Right lobe of liver (tissue), 6 donors: ENCODE measurements at regions not wholly inside any gene's neighbourhood (a gene's known extent, or its start where the extent isn't known, plus 50 kb on each side); places are given as distances from the start of the nearest gene placed in this dataset.

Experiments
- ATAC-seq, 4 donors: fragments of 200-7000 bp; cut with Tn5 transposase; one replicate each; pipeline ENCODE4 v1.9.1; 2020; ENCODE audit warnings: mild to moderate bottlenecking in 4 of 4, moderate library complexity in 4 of 4
- DNase-seq, 3 donors: peaks; one replicate each; pipeline ENCODE4 v3.0.0-alpha.2; 2020
- H3K27ac ChIP-seq, 3 donors: fragments of 200-600 bp; one replicate each; pipeline ENCODE4 v1.8.0; 2022
- H3K27me3 ChIP-seq, 2 donors: fragments of 200-600 bp; one replicate each; pipeline ENCODE4 v1.8.0; 2022
- H3K36me3 ChIP-seq, 4 donors: fragments of 200-600 bp; sonication (generic) in 1 of 4; one replicate each; pipeline versions ENCODE4 v1.5.1 to v1.8.0; 2017 to 2022; ENCODE audit warnings: control low read depth in 1 of 4
- H3K4me1 ChIP-seq, 4 donors: fragments of 200-600 bp; sonication (generic) in 1 of 4; one replicate each; pipeline versions ENCODE4 v1.5.1 to v1.8.0; 2017 to 2022; ENCODE audit warnings: control low read depth in 1 of 4
- H3K4me3 ChIP-seq, 3 donors: fragments of 200-600 bp; one replicate each; pipeline ENCODE4 v1.8.0; 2022
- H3K9me3 ChIP-seq, 4 donors: fragments of 200-600 bp; sonication (generic) in 1 of 4; one replicate each; pipeline versions ENCODE4 v1.5.1 to v1.8.0; 2017 to 2022; ENCODE audit warnings: control low read depth in 1 of 4
- CTCF ChIP-seq, 4 donors: fragments of 200-600 bp in 3 of 4; fragments of 450-650 bp in 1 of 4; IDR thresholded peaks; one replicate each; pipeline versions ENCODE4 v1.5.1 to v1.8.0; 2016 to 2022; ENCODE audit warnings: antibody characterized with exemption in 4 of 4, mild to moderate bottlenecking in 2 of 4
- POLR2A ChIP-seq: fragments of 450-650 bp; IDR thresholded peaks from one replicate; pipeline ENCODE4 v1.6.1; 2017; ENCODE audit warnings: antibody characterized with exemption, mild to moderate bottlenecking
- WGBS: methylation state at CpG from one replicate; pipeline ENCODE4 v1.1.6; 2018; ENCODE audit warnings: low coverage, low lambda C conversion rate; ENCODE audit not compliant: insufficient coverage; ENCODE audit errors: missing lambda C conversion rate; 5-methylcytosine and 5-hydroxymethylcytosine counted together
- intact Hi-C, 2 donors: fragments of 100-400 bp; cut with DNase I; formaldehyde crosslinking; loops; one replicate each; pipeline versions ENCODE4 v1.11.2 to v1.14.1; 2022
- donor health status: DM: no; HTN: yes; CAD: no.
- donor health status: DM: no; HTN: no; CAD: no.
- donor health status: DM: no; HTN: no; CAD: no.
- donor health status: DM: no; HTN: yes; CAD: no.
- donor health status: DM: no; HTN: yes; CAD: no.

- no peak overlapping the region for H3K4me3 ChIP-seq
- H3K27me3 ChIP-seq, result no peaks in the 10 kb centered on the region
- no peaks in the 10 kb centered on the region for H3K36me3 ChIP-seq
- no peak for TF ChIP-seq CTCF (IDR thresholded peaks at IDR 0.05)
- H3K9me3 ChIP-seq, result no peaks in the 10 kb centered on the region
- intact Hi-C loops, result no loop called here
- WGBS, result 36% methylated on average over 3 of the region's 3 CpGs
- H3K27ac ChIP-seq, result no peak overlapping the region
- ATAC-seq (no peak), DNase-seq (no peak)
- H3K4me1 ChIP-seq, result no peaks in the 10 kb centered on the region
Observed at GRCh38 chr16:66131895-66132294, 234.6 kb upstream of the CDH5 start.

- WGBS, result 33% methylated on average over 5 of the region's 5 CpGs
- Histone ChIP-seq H3K27me3 (no peaks in the 10 kb centered on the region), H3K36me3 (no peaks in the 10 kb centered on the region), H3K9me3 (no peaks in the 10 kb centered on the region), H3K4me3 (no peak overlapping the region), H3K4me1 (no peaks in the 10 kb centered on the region), H3K27ac (no peak overlapping the region)
- ATAC-seq (no peak), DNase-seq (no peak)
- intact Hi-C loops, result no loop called here
- no peak for TF ChIP-seq POLR2A
- no peak for TF ChIP-seq CTCF (IDR thresholded peaks at IDR 0.05)
Observed at GRCh38 chr16:66131156-66131807, 235.2 kb upstream of the CDH5 start.

DNA sequence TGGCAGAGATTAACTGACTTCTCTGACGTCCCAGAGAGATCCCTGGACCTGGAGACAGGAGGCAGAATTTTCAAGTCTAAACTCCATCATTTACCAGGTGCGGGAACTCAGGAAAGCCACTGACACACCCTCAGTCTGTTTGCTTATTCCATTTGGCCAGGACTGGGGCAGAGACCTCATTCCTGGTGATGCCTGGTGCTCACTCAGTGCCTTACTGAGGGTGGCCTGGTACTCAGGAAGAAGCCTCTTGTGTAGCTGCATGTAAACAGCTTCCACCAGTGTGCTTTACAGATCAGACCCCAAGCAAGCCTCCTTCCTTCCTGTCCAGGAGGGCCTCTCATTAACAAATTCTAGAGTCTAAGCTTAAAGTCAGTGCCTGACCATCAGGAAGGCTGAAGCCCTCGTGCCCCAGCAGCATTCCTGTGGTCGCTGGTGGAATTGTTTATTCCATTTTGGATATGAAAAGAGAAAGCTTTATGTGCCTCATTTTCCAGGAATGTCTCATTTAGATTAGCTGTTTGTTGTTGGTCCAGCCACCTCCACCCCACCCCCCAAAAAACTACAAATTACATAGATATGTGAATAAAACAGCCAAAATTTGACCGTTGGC lies 236.1 kb upstream of the CDH5 start:
- no peaks in the 10 kb centered on the region for H3K9me3 ChIP-seq
- WGBS, result 24% methylated on average over 4 of the region's 5 CpGs
- ATAC-seq, result no peak
- no peaks in the 10 kb centered on the region for H3K27me3 ChIP-seq
- no peaks in the 10 kb centered on the region for H3K4me1 ChIP-seq
- no peak for TF ChIP-seq POLR2A
- no peak for TF ChIP-seq CTCF (IDR thresholded peaks at IDR 0.05)
- H3K27ac ChIP-seq, result no peak overlapping the region
- no peaks in the 10 kb centered on the region for H3K36me3 ChIP-seq
- DNase-seq, result no peak
- no peak overlapping the region for H3K4me3 ChIP-seq
- intact Hi-C loops, result no loop called here

- TF ChIP-seq POLR2A (no peak), CTCF (IDR thresholded peaks at IDR 0.05) (no peak)
- H3K36me3 ChIP-seq, result no peaks in the 10 kb centered on the region
- ATAC-seq (no peak), DNase-seq (no peak)
- WGBS, result 40% methylated on average over 4 of the region's 4 CpGs
- H3K4me1 ChIP-seq, result no peaks in the 10 kb centered on the region
- H3K9me3 ChIP-seq, result no peaks in the 10 kb centered on the region
- no peak overlapping the region for H3K27ac ChIP-seq
- intact Hi-C loops, result no loop called here
- H3K4me3 ChIP-seq, result no peak overlapping the region
- no peaks in the 10 kb centered on the region for H3K27me3 ChIP-seq
Observed at GRCh38 chr16:66129196-66129595, 237.3 kb upstream of the CDH5 start.
